SK-N-SH (cell line): ENCODE measurements at regions not wholly inside any gene's neighbourhood (a gene's known extent, or its start where the extent isn't known, plus 50 kb on each side); places are given as distances from the start of the nearest gene placed in this dataset.
"Not testable (repeated sequence)": the region's sequence is repeated elsewhere in the genome, so short reads cannot be mapped to it uniquely, and the experiment has no call there.

Experiments
- CTCF ChIP-seq: fragments of 200-600 bp; sonication (generic); IDR thresholded peaks from 2 replicates; pipeline ENCODE4 v1.6.1; 2017; ENCODE audit warnings: antibody characterized with exemption, mild to moderate bottlenecking, moderate library complexity
- EP300 ChIP-seq, 2 experiments: IDR thresholded peaks; 2 replicates each; pipeline versions ENCODE4 v1.4.0 to v1.6.1; 2012; ENCODE audit warnings: borderline replicate concordance in 1 of 2, low read depth in 1 of 2, low read length in 1 of 2
- IRF3 ChIP-seq: fragments of 150-350 bp; IDR thresholded peaks from 2 replicates; pipeline ENCODE4 v1.6.1; 2016; ENCODE audit warnings: mild to moderate bottlenecking, low read depth, low read length
- JUND ChIP-seq: IDR thresholded peaks from 2 replicates; pipeline ENCODE4 v1.4.0; 2012
- MEF2A ChIP-seq: IDR thresholded peaks from 2 replicates; pipeline ENCODE4 v1.4.0; 2012; ENCODE audit warnings: low read depth, borderline replicate concordance
- POLR2AphosphoS5 ChIP-seq: IDR thresholded peaks from 2 replicates; pipeline ENCODE4 v1.6.1; 2012; ENCODE audit warnings: low read depth, low read length
- RCOR1 ChIP-seq: fragments of 150-350 bp; IDR thresholded peaks from 2 replicates; pipeline ENCODE4 v1.6.1; 2017; ENCODE audit warnings: antibody characterized with exemption, low read length
- REST ChIP-seq: IDR thresholded peaks from 2 replicates; pipeline ENCODE4 v1.6.1; 2012; ENCODE audit warnings: mild to moderate bottlenecking, low read depth, low read length, moderate library complexity
- RXRA ChIP-seq: IDR thresholded peaks from 2 replicates; pipeline ENCODE4 v1.4.0; 2012; ENCODE audit warnings: low read depth, mild to moderate bottlenecking, borderline replicate concordance
- ZBTB33 ChIP-seq: IDR thresholded peaks from 2 replicates; pipeline ENCODE4 v1.4.0; 2012; ENCODE audit warnings: low read depth, borderline replicate concordance

- TF ChIP-seq EP300 (IDR thresholded peaks at IDR 0.05; ENCODE audit: borderline replicate concordance in 1 of 2, low read depth in 1 of 2, low read length in 1 of 2); CTCF; RXRA; ZBTB33; MEF2A; REST; POLR2AphosphoS5; IRF3; JUND; RCOR1: not testable (repeated sequence)
These were observed 126.6 kb upstream of the ERV3-1 start for GRCh38 chr7:65133087-65133486.
